GDM1 (cell line): ENCODE measurements at regions not wholly inside any gene's neighbourhood (a gene's known extent, or its start where the extent isn't known, plus 50 kb on each side); places are given as distances from the start of the nearest gene placed in this dataset.
"Not testable (repeated sequence)": the region's sequence is repeated elsewhere in the genome, so short reads cannot be mapped to it uniquely, and the experiment has no call there.

Experiments used
- DNase-seq: peaks from one replicate; lab custom pipeline; 2025; lab: John Stamatoyannopoulos, UW

- DNase-seq, result no peak
Observed at GRCh38 chr6:168825226-168826077, 384.5 kb downstream of the SMOC2 start.

GRCh38 chr6:168823397-168824212 is 382.6 kb downstream of the SMOC2 start:
- no peak for DNase-seq

- DNase-seq, result no peak
Observed at GRCh38 chr6:168822376-168822775, 381.4 kb downstream of the SMOC2 start.

DNA sequence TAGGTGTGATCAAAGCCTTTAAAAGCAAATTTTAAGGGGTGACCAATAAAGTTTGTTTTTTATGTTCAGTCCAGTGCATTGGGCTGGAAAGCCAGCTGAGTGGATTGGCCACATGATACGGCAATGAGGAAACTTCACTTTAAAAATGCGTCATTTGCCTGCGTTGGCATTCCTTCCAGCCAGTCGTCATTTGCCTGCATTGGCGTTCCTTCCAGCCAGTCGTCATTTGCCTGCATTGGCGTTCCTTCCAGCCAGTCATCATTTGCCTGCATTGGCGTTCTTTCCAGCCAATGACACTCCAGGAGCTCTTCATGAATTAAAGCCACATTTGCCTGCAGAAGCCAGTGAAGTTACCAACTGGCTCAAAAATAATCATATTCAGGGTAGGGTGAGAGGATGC is 378.6 kb downstream of the SMOC2 start:
- no peak for DNase-seq

GRCh38 chr6:168817558-168818159 is 376.7 kb downstream of the SMOC2 start:
- DNase-seq, result no peak

- DNase-seq, result no peak
Observed at GRCh38 chr6:168815229-168815628, 374.2 kb downstream of the SMOC2 start.

- DNase-seq, result no peak
Observed at GRCh38 chr6:168808232-168808631, 367.2 kb downstream of the SMOC2 start.

- DNase-seq, result no peak
Observed at GRCh38 chr6:168804331-168804730, 363.3 kb downstream of the SMOC2 start.

DNA sequence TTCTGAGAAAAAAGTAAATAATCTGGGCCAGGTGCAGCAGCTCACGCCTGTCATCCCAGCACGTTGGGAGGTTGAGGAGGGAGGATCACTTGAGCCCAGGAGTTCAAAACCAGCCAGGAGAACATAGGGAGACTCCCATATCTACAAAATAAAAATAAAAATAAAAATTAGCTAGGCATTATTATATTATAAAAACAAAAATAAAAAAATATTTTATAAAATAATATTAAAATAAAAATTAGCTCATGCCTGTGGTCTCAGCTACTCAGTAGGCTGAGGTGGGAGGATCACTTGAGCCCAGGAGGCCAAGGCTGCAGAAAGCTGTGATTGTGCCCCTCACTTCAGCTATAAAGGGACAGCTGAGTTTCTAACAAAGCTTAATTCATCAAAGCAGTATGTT is 362.9 kb downstream of the SMOC2 start:
- no peak for DNase-seq

DNA sequence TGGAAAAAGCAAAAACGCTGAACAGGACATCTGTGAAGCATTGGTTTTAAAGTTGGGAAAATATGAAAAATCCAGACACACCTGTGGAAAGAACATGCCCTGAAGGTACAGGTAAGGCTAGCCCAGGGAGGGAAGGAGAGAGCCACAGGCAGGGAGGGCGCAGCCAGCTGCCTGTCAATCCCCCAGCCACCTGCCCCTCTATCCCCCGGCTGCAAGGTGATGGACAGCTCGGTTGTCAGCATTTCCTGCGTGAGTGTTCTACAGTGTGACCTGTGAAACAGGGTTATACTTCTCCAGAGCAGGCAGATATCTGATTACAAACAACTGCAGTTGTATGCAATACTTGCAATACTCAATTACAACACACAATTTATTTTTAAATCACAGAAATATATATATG is 358.1 kb downstream of the SMOC2 start:
- DNase-seq, result no peak

DNA sequence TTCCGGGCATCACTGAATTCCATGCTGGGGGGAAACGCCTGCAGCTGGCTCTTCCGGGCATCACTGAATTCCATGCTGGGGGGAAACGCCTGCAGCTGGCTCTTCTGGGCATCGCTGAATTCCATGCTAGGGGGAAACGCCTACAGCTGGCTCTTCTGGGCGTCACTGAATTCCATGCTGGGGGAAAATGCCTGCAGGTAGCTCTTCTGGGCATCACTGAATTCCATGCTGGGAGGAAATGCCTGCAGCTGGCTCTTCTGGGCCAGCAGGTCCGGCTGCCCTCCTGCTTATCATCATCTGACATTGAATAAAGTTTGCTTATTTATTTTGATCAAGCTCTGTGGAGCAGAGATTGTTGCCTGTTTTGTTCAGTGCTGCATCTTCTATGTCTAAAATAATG is 355.1 kb downstream of the SMOC2 start:
- no peak for DNase-seq

GRCh38 chr6:168795611-168796010 is 354.6 kb downstream of the SMOC2 start:
- not testable (repeated sequence) for DNase-seq

DNA sequence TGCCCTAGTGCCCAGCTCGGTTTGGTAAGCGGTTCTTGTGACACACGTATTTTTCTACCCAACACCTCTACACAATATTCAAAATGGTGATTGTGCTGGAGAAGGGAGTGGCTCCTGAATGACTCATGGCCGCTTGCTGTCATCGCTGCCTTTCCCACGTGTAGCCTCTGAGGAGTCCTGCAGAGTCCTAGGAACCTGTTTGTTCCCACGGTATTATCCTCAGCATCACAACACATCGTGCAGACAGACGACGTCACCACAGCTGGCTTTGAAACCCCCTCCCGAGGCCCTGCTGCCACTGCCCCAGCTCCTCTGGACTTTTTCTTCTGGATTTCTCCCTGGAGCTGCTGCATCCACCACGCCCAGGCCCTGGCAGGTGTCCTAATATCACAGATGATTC is 353.5 kb downstream of the SMOC2 start:
- DNase-seq, result no peak

- no peak for DNase-seq
Observed at GRCh38 chr6:168793649-168794048, 352.7 kb downstream of the SMOC2 start.

GRCh38 chr6:168791917-168792316 is 350.9 kb downstream of the SMOC2 start:
- no peak for DNase-seq

DNA sequence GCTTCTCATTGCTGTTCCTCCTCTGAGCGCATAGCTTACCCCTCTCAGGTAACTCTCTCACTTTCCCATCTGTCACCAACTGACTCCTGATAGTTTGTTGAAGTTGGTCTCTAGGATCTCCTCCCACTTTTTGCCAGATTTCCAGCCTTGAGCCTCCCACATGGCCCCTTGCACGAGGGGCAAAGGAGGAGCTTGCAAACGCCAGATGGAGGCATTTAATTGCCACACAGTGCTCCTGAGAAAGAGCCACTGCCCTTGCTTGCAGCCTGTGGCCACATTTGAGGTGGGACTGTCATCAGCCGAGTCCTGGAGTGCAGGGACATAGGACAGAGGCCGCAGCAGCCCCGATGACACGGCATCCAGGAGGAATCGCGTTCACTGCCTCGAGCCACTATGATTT is 348.7 kb downstream of the SMOC2 start:
- DNase-seq, result no peak

GRCh38 chr6:168785720-168786511 is 344.9 kb downstream of the SMOC2 start:
- no peak for DNase-seq

GRCh38 chr6:168784426-168784825 is 343.4 kb downstream of the SMOC2 start:
- DNase-seq, result no peak

DNA sequence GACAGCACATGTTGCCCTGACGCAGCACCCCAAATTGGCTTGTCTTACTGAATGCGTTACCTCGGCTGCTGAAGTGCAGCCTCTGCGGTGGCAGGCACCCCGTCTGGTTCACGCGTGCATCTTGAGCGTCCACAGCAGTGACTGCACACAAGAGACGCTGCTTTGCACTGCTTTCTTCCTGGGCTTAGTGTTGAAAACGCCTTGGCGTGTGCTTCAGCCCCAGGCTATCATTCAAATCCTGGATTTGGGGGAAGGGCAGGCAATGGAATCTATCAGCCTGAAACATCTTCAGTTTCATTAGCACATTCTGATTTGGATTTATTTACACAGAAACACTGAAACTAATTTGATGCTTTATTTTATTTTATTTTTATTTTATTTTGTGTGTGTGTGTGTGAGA is 342.7 kb downstream of the SMOC2 start:
- DNase-seq, result no peak

- no peak for DNase-seq
Observed at GRCh38 chr6:168782187-168782751, 341.3 kb downstream of the SMOC2 start.

- DNase-seq, result no peak
Observed at GRCh38 chr6:168778201-168778600, 337.2 kb downstream of the SMOC2 start.

DNA sequence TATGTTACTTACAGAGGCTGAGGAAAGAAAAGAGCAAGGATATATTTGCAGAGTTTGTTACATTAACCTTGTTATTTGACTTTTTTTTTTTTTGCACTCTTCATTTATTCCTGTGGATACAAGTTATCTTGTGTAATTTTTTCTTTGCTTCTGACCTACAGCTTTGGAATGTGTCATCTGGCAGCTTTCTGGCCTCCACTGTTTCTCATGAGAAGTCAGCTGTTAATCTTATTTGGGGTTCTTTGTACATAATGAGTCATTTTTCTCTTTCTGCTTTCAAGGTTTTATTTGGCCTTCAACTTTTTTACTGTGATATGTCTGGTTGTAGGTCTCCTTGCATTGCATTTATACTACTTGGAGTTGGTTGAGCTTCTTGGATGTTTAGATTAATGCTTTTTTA is 333.4 kb downstream of the SMOC2 start:
- no peak for DNase-seq
